ENCODE measurements at regions not wholly inside any gene's neighbourhood (a gene's known extent, or its start where the extent isn't known, plus 50 kb on each side); places are given as distances from the start of the nearest gene placed in this dataset.

DNA sequence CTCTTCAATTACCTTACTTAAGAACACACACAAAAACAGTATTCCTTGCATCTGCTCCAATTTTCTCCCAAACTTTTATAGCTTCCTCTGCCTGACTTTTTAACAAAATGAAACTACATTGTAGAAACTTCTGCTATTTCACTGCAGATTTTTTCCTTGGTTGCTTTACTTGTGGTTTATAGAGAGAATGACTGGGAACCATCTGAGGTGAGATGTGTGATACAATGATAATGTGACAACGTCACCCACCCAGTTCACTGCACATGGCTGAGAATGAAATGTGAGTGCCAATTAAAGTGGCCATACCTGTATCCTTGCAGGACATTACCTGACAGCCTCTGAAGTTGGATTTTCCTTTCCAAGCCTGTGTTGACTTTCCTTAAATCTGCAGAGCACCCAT lies 258.4 kb downstream of the CD83 start:
- TF ChIP-seq, protein P1, sequence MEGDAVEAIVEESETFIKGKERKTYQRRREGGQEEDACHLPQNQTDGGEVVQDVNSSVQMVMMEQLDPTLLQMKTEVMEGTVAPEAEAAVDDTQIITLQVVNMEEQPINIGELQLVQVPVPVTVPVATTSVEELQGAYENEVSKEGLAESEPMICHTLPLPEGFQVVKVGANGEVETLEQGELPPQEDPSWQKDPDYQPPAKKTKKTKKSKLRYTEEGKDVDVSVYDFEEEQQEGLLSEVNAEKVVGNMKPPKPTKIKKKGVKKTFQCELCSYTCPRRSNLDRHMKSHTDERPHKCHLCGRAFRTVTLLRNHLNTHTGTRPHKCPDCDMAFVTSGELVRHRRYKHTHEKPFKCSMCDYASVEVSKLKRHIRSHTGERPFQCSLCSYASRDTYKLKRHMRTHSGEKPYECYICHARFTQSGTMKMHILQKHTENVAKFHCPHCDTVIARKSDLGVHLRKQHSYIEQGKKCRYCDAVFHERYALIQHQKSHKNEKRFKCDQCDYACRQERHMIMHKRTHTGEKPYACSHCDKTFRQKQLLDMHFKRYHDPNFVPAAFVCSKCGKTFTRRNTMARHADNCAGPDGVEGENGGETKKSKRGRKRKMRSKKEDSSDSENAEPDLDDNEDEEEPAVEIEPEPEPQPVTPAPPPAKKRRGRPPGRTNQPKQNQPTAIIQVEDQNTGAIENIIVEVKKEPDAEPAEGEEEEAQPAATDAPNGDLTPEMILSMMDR (IDR thresholded peaks at IDR 0.05; ENCODE audit: insufficient read depth, low read length) = no peak
- no peak for TF ChIP-seq POLR2AphosphoS5 (IDR thresholded peaks at IDR 0.05; ENCODE audit: low read depth)

All from HL-60 (cell line).